CD4-positive, CD25-positive, alpha-beta regulatory T cell (primary cell): ENCODE measurements at regions not wholly inside any gene's neighbourhood (a gene's known extent, or its start where the extent isn't known, plus 50 kb on each side); places are given as distances from the start of the nearest gene placed in this dataset.

Experiments used
- ATAC-seq, 2 donors: fragments of 150-1000 bp; cut with Tn5 transposase; one replicate each; pipeline ENCODE4 v1.10.0; 2021; ENCODE audit warnings: low read depth in 2 of 2, moderate number of reproducible peaks in 2 of 2, moderate library complexity in 1 of 2
- DNase-seq, 3 donors: peaks; one replicate each; pipeline versions ENCODE4 v3.0.0 to v3.0.0-alpha.2; 2012 to 2022; ENCODE audit warnings: mixed read lengths in 1 of 3
- H3K27ac ChIP-seq: one replicate; pipeline ENCODE4 v1.7.0; 2013; ENCODE audit warnings: mild to moderate bottlenecking, low read length; ENCODE audit not compliant: insufficient read depth, poor library complexity, severe bottlenecking
- H3K27me3 ChIP-seq: one replicate; pipeline ENCODE4 v1.7.0; 2013; ENCODE audit warnings: low read length; ENCODE audit not compliant: control insufficient read depth, insufficient read depth
- H3K36me3 ChIP-seq: one replicate; pipeline ENCODE4 v1.7.0; 2013; ENCODE audit warnings: mild to moderate bottlenecking, low read length, moderate library complexity; ENCODE audit not compliant: control insufficient read depth, insufficient read depth
- H3K4me1 ChIP-seq: 2 replicates; pipeline ENCODE4 v1.7.0; 2013; ENCODE audit warnings: mild to moderate bottlenecking, low read length; ENCODE audit not compliant: insufficient read depth, control insufficient read depth, poor library complexity, severe bottlenecking
- H3K4me3 ChIP-seq: one replicate; pipeline ENCODE4 v1.7.0; 2013; ENCODE audit warnings: low read depth, mild to moderate bottlenecking, low read length, moderate library complexity
- H3K9me3 ChIP-seq, 2 experiments: 1 replicate in 1 of 2; 2 replicates in 1 of 2; pipeline ENCODE4 v1.7.0; 2013; ENCODE audit warnings: low read length in 2 of 2, mild to moderate bottlenecking in 1 of 2, moderate library complexity in 1 of 2; ENCODE audit not compliant: control insufficient read depth in 2 of 2
- H3K27ac Mint-ChIP-seq, 3 donors: one replicate each; pipeline ENCODE4 v1.8.0; 2020 to 2022; ENCODE audit warnings: mild to moderate bottlenecking in 3 of 3, mixed read lengths in 3 of 3, moderate library complexity in 2 of 3
- H3K27me3 Mint-ChIP-seq: one replicate; pipeline ENCODE4 v1.8.0; 2022; ENCODE audit warnings: mild to moderate bottlenecking, mixed read lengths
- H3K36me3 Mint-ChIP-seq: one replicate; pipeline ENCODE4 v1.8.0; 2020; ENCODE audit warnings: mixed read lengths
- H3K4me1 Mint-ChIP-seq, 4 donors: one replicate each; pipeline ENCODE4 v1.8.0; 2020 to 2022; ENCODE audit warnings: mixed read lengths in 4 of 4, mild to moderate bottlenecking in 1 of 4
- H3K4me3 Mint-ChIP-seq, 4 donors: one replicate each; pipeline ENCODE4 v1.8.0; 2020 to 2022; ENCODE audit warnings: mild to moderate bottlenecking in 4 of 4, mixed read lengths in 4 of 4, moderate library complexity in 3 of 4
- H3K9me3 Mint-ChIP-seq, 7 donors: one replicate each; pipeline ENCODE4 v1.8.0; 2020 to 2022; ENCODE audit warnings: mixed read lengths in 7 of 7, mild to moderate bottlenecking in 3 of 7, moderate library complexity in 2 of 7

- Histone ChIP-seq H3K4me1 (peaks cover 5% of the 10 kb centered on the region), H3K27me3 (no peaks in the 10 kb centered on the region), H3K9me3 (no peaks in the 10 kb centered on the region), H3K36me3 (no peaks in the 10 kb centered on the region), H3K27ac (no peak overlapping the region), H3K4me3 (no peak overlapping the region)
- H3K9me3 Mint-ChIP-seq, result no peaks in the 10 kb centered on the region
- no peak for ATAC-seq
- H3K4me3 Mint-ChIP-seq, result no peak overlapping the region
- H3K27ac Mint-ChIP-seq, result no peak overlapping the region
- peaks cover 0 to 10% (median 2%) of the 10 kb centered on the region in 4 donors for H3K4me1 Mint-ChIP-seq
- peaks cover 6% of the 10 kb centered on the region for H3K27me3 Mint-ChIP-seq
- no peaks in the 10 kb centered on the region for H3K36me3 Mint-ChIP-seq
- DNase-seq, result no peak
Observed at GRCh38 chr14:61602003-61602732, 93.1 kb upstream of the HIF1A start.

GRCh38 chr14:61602733-61603077 lies 92.6 kb upstream of the HIF1A start:
- Histone ChIP-seq H3K9me3 (no peaks in the 10 kb centered on the region), H3K36me3 (no peaks in the 10 kb centered on the region), H3K4me1 (peaks cover 5% of the 10 kb centered on the region), H3K4me3 (no peak overlapping the region), H3K27ac (no peak overlapping the region), H3K27me3 (no peaks in the 10 kb centered on the region)
- Mint-ChIP-seq H3K4me1 (peaks cover 0 to 10% (median 2%) of the 10 kb centered on the region in 4 donors), H3K27ac (no peak overlapping the region), H3K9me3 (no peaks in the 10 kb centered on the region), H3K27me3 (peaks cover 6% of the 10 kb centered on the region), H3K4me3 (no peak overlapping the region), H3K36me3 (no peaks in the 10 kb centered on the region)
- DNase-seq (no peak), ATAC-seq (no peak)

- Mint-ChIP-seq H3K4me3 (no peak overlapping the region), H3K9me3 (no peaks in the 10 kb centered on the region), H3K36me3 (no peaks in the 10 kb centered on the region), H3K27me3 (peaks cover 6% of the 10 kb centered on the region), H3K27ac (no peak overlapping the region), H3K4me1 (peaks cover 0 to 5% (median 2%) of the 10 kb centered on the region in 4 donors)
- H3K9me3 ChIP-seq, result no peaks in the 10 kb centered on the region
- peaks cover 3% of the 10 kb centered on the region for H3K27me3 ChIP-seq
- H3K4me3 ChIP-seq, result no peak overlapping the region
- H3K27ac ChIP-seq, result no peak overlapping the region
- ATAC-seq (no peak), DNase-seq (no peak)
- peaks cover 5% of the 10 kb centered on the region for H3K4me1 ChIP-seq
- no peaks in the 10 kb centered on the region for H3K36me3 ChIP-seq
Observed at GRCh38 chr14:61603736-61604135, 91.6 kb upstream of the HIF1A start.

GRCh38 chr14:61607570-61608244 lies 87.6 kb upstream of the HIF1A start:
- Histone ChIP-seq H3K4me1 (no peaks in the 10 kb centered on the region), H3K36me3 (no peaks in the 10 kb centered on the region), H3K27me3 (peaks cover 4% of the 10 kb centered on the region), H3K9me3 (no peaks in the 10 kb centered on the region), H3K4me3 (no peak overlapping the region), H3K27ac (no peak overlapping the region)
- Mint-ChIP-seq H3K9me3 (no peaks in the 10 kb centered on the region), H3K4me3 (no peak overlapping the region), H3K27ac (no peak overlapping the region), H3K4me1 (no peaks in the 10 kb centered on the region), H3K27me3 (peaks cover 6% of the 10 kb centered on the region), H3K36me3 (no peaks in the 10 kb centered on the region)
- no peak for DNase-seq
- ATAC-seq, result no peak

- H3K27ac ChIP-seq, result no peak overlapping the region
- no peak overlapping the region for H3K4me3 ChIP-seq
- Mint-ChIP-seq H3K4me3 (no peak overlapping the region), H3K9me3 (no peaks in the 10 kb centered on the region), H3K27ac (no peak overlapping the region), H3K36me3 (no peaks in the 10 kb centered on the region), H3K4me1 (no peaks in the 10 kb centered on the region), H3K27me3 (peaks cover 6% of the 10 kb centered on the region)
- peaks cover 4% of the 10 kb centered on the region for H3K27me3 ChIP-seq
- ATAC-seq, result no peak
- H3K4me1 ChIP-seq, result no peaks in the 10 kb centered on the region
- H3K9me3 ChIP-seq, result no peaks in the 10 kb centered on the region
- DNase-seq, result no peak
- H3K36me3 ChIP-seq, result no peaks in the 10 kb centered on the region
Observed at GRCh38 chr14:61608245-61609165, 86.8 kb upstream of the HIF1A start.

GRCh38 chr14:61609191-61609843 lies 86.0 kb upstream of the HIF1A start:
- ATAC-seq (no peak), DNase-seq (no peak)
- Mint-ChIP-seq H3K36me3 (no peaks in the 10 kb centered on the region), H3K9me3 (no peaks in the 10 kb centered on the region), H3K4me3 (no peak overlapping the region), H3K27me3 (peaks cover 6% of the 10 kb centered on the region), H3K27ac (no peak overlapping the region), H3K4me1 (no peaks in the 10 kb centered on the region)
- Histone ChIP-seq H3K36me3 (no peaks in the 10 kb centered on the region), H3K27me3 (peaks cover 4% of the 10 kb centered on the region), H3K9me3 (no peaks in the 10 kb centered on the region), H3K4me3 (no peak overlapping the region), H3K4me1 (no peaks in the 10 kb centered on the region), H3K27ac (no peak overlapping the region)

GRCh38 chr14:61609884-61610283 lies 85.4 kb upstream of the HIF1A start:
- no peak overlapping the region for H3K27ac ChIP-seq
- no peaks in the 10 kb centered on the region for H3K36me3 Mint-ChIP-seq
- H3K27me3 Mint-ChIP-seq, result peaks cover 6% of the 10 kb centered on the region
- no peaks in the 10 kb centered on the region for H3K4me1 ChIP-seq
- H3K9me3 ChIP-seq, result no peaks in the 10 kb centered on the region
- no peak overlapping the region for H3K27ac Mint-ChIP-seq
- DNase-seq, result no peak
- no peaks in the 10 kb centered on the region for H3K9me3 Mint-ChIP-seq
- no peak overlapping the region for H3K4me3 ChIP-seq
- no peaks in the 10 kb centered on the region for H3K36me3 ChIP-seq
- ATAC-seq, result no peak
- no peaks in the 10 kb centered on the region for H3K4me1 Mint-ChIP-seq
- no peak overlapping the region for H3K4me3 Mint-ChIP-seq
- H3K27me3 ChIP-seq, result peaks cover 4% of the 10 kb centered on the region
